Activated naive CD8-positive, alpha-beta T cell treated with anti-CD3 and anti-CD28 coated beads, Interleukin-2, amount 10 ng/mL, durations not matched to agents 7 days and 5 days (primary cell): ENCODE measurements at regions not wholly inside any gene's neighbourhood (a gene's known extent, or its start where the extent isn't known, plus 50 kb on each side); places are given as distances from the start of the nearest gene placed in this dataset.
A peak's percentile ranks its signal among the peaks of the same experiment; 100 is the strongest.
"Not testable (repeated sequence)": the region's sequence is repeated elsewhere in the genome, so short reads cannot be mapped to it uniquely, and the experiment has no call there.

ENCODE experiments used
- ATAC-seq: fragments of 150-1000 bp; cut with Tn5 transposase; one replicate; pipeline ENCODE4 v1.10.0; 2021; ENCODE audit warnings: low read depth, moderate library complexity
- POLR2A ChIA-PET: fragments of 350-600 bp; sonication (Branson Sonifier 250); formaldehyde crosslinking; loops from one replicate; lab custom pipeline; 2021; ENCODE audit warnings: antibody characterized with exemption; lab: Charles Lee
- DNase-seq: peaks from one replicate; pipeline ENCODE4 v3.0.0; 2021
- H3K27ac Mint-ChIP-seq: one replicate; pipeline ENCODE4 v1.8.0; 2022; ENCODE audit warnings: mild to moderate bottlenecking, mixed read lengths
- H3K27me3 Mint-ChIP-seq: one replicate; pipeline ENCODE4 v1.8.0; 2022; ENCODE audit warnings: mild to moderate bottlenecking, moderate library complexity, mixed read lengths
- H3K36me3 Mint-ChIP-seq: one replicate; pipeline ENCODE4 v1.8.0; 2021; ENCODE audit warnings: mild to moderate bottlenecking, mixed read lengths
- H3K4me1 Mint-ChIP-seq: one replicate; pipeline ENCODE4 v1.8.0; 2021; ENCODE audit warnings: mixed read lengths
- H3K4me3 Mint-ChIP-seq: one replicate; pipeline ENCODE4 v1.8.0; 2022; ENCODE audit warnings: mild to moderate bottlenecking, moderate library complexity, mixed read lengths
- H3K9me3 Mint-ChIP-seq: one replicate; pipeline ENCODE4 v1.8.0; 2021; ENCODE audit warnings: mixed read lengths

- H3K36me3 Mint-ChIP-seq, ATAC-seq, H3K27ac Mint-ChIP-seq, H3K4me1 Mint-ChIP-seq, H3K4me3 Mint-ChIP-seq, DNase-seq, H3K9me3 Mint-ChIP-seq, POLR2A ChIA-PET, H3K27me3 Mint-ChIP-seq: not testable (repeated sequence)
Observed at GRCh38 chr20:48493331-48493730, 334.5 kb downstream of the PREX1 start.

GRCh38 chr20:48492715-48493070, 335.1 kb downstream of the PREX1 start:
- DNase-seq (no peak), ATAC-seq (no peak)
- H3K9me3 Mint-ChIP-seq = no peaks in the 10 kb centered on the region
- POLR2A ChIA-PET = no interaction called here
- H3K4me1 Mint-ChIP-seq = no peaks in the 10 kb centered on the region
- no peaks in the 10 kb centered on the region for H3K27me3 Mint-ChIP-seq
- no peaks in the 10 kb centered on the region for H3K36me3 Mint-ChIP-seq
- H3K27ac Mint-ChIP-seq = no peak overlapping the region
- no peak overlapping the region for H3K4me3 Mint-ChIP-seq

- Mint-ChIP-seq H3K27me3 (no peaks in the 10 kb centered on the region), H3K9me3 (no peaks in the 10 kb centered on the region), H3K4me3 (no peak overlapping the region), H3K36me3 (no peaks in the 10 kb centered on the region), H3K27ac (peak overlapping the region; percentile 6), H3K4me1 (no peaks in the 10 kb centered on the region)
- ATAC-seq = no peak
- POLR2A ChIA-PET = no interaction called here
- DNase-seq = no peak
Observed at GRCh38 chr20:48492015-48492714, 335.6 kb downstream of the PREX1 start.

- Mint-ChIP-seq H3K27ac (peak overlapping the region; percentile 6), H3K4me1 (no peaks in the 10 kb centered on the region), H3K4me3 (no peak overlapping the region)
Observed at GRCh38 chr20:48490961-48491831, 336.6 kb downstream of the PREX1 start.

GRCh38 chr20:48490341-48490740, 337.5 kb downstream of the PREX1 start:
- ATAC-seq, H3K27me3 Mint-ChIP-seq, H3K4me3 Mint-ChIP-seq, H3K27ac Mint-ChIP-seq, H3K36me3 Mint-ChIP-seq, POLR2A ChIA-PET, H3K9me3 Mint-ChIP-seq, H3K4me1 Mint-ChIP-seq, DNase-seq: not testable (repeated sequence)

More at GRCh38 chr20:48490961-48491831, 336.6 kb downstream of the PREX1 start:
- Mint-ChIP-seq H3K36me3 (no peaks in the 10 kb centered on the region), H3K27me3 (peaks cover 4% of the 10 kb centered on the region), H3K9me3 (no peaks in the 10 kb centered on the region)
- POLR2A ChIA-PET = no interaction called here
- ATAC-seq (no peak), DNase-seq (no peak)

- ATAC-seq (no peak), DNase-seq (no peak)
- no peaks in the 10 kb centered on the region for H3K9me3 Mint-ChIP-seq
- H3K27me3 Mint-ChIP-seq = peaks cover 6% of the 10 kb centered on the region
- POLR2A ChIA-PET = no interaction called here
- no peaks in the 10 kb centered on the region for H3K36me3 Mint-ChIP-seq
- no peaks in the 10 kb centered on the region for H3K4me1 Mint-ChIP-seq
- H3K4me3 Mint-ChIP-seq = no peak overlapping the region
- no peak overlapping the region for H3K27ac Mint-ChIP-seq
Observed at GRCh38 chr20:48489656-48490055, 338.1 kb downstream of the PREX1 start.

- no peak overlapping the region for H3K27ac Mint-ChIP-seq
- H3K4me3 Mint-ChIP-seq = no peak overlapping the region
- ATAC-seq = no peak
- H3K36me3 Mint-ChIP-seq = no peaks in the 10 kb centered on the region
- H3K27me3 Mint-ChIP-seq = peaks cover 8% of the 10 kb centered on the region
- POLR2A ChIA-PET = no interaction called here
- no peaks in the 10 kb centered on the region for H3K4me1 Mint-ChIP-seq
- DNase-seq = no peak
- no peaks in the 10 kb centered on the region for H3K9me3 Mint-ChIP-seq
Observed at GRCh38 chr20:48489046-48489463, 338.7 kb downstream of the PREX1 start.

GRCh38 chr20:48488334-48489034, 339.3 kb downstream of the PREX1 start:
- H3K36me3 Mint-ChIP-seq, POLR2A ChIA-PET, H3K4me3 Mint-ChIP-seq, H3K27me3 Mint-ChIP-seq, H3K27ac Mint-ChIP-seq, H3K9me3 Mint-ChIP-seq, ATAC-seq, H3K4me1 Mint-ChIP-seq, DNase-seq: not testable (repeated sequence)

- Mint-ChIP-seq H3K4me3 (no peak overlapping the region), H3K27me3 (peaks cover 19% of the 10 kb centered on the region), H3K9me3 (no peaks in the 10 kb centered on the region), H3K27ac (no peak overlapping the region), H3K36me3 (no peaks in the 10 kb centered on the region), H3K4me1 (no peaks in the 10 kb centered on the region)
- DNase-seq = no peak
- POLR2A ChIA-PET = no interaction called here
- ATAC-seq = no peak
Observed at GRCh38 chr20:48486065-48486464, 341.7 kb downstream of the PREX1 start.

GRCh38 chr20:48485153-48485552, 342.6 kb downstream of the PREX1 start:
- DNase-seq, H3K27ac Mint-ChIP-seq, H3K36me3 Mint-ChIP-seq, ATAC-seq, POLR2A ChIA-PET, H3K4me1 Mint-ChIP-seq, H3K4me3 Mint-ChIP-seq, H3K9me3 Mint-ChIP-seq: not testable (repeated sequence)
- H3K27me3 Mint-ChIP-seq = peaks cover 26% of the 10 kb centered on the region

- H3K27ac Mint-ChIP-seq = no peak overlapping the region
- no peak overlapping the region for H3K4me3 Mint-ChIP-seq
- peaks cover 37% of the 10 kb centered on the region for H3K27me3 Mint-ChIP-seq
- no peaks in the 10 kb centered on the region for H3K36me3 Mint-ChIP-seq
- no peak for DNase-seq
- ATAC-seq = no peak
- POLR2A ChIA-PET = no interaction called here
- no peaks in the 10 kb centered on the region for H3K4me1 Mint-ChIP-seq
- no peaks in the 10 kb centered on the region for H3K9me3 Mint-ChIP-seq
Observed at GRCh38 chr20:48483334-48484066, 344.3 kb downstream of the PREX1 start.

GRCh38 chr20:48482790-48483189, 345.0 kb downstream of the PREX1 start:
- peaks cover 37% of the 10 kb centered on the region for H3K27me3 Mint-ChIP-seq
- H3K4me3 Mint-ChIP-seq = no peak overlapping the region
- POLR2A ChIA-PET = no interaction called here
- ATAC-seq = no peak
- H3K9me3 Mint-ChIP-seq = no peaks in the 10 kb centered on the region
- DNase-seq = no peak
- H3K27ac Mint-ChIP-seq = no peak overlapping the region
- H3K36me3 Mint-ChIP-seq = no peaks in the 10 kb centered on the region
- no peaks in the 10 kb centered on the region for H3K4me1 Mint-ChIP-seq

GRCh38 chr20:48480216-48480772, 347.5 kb downstream of the PREX1 start:
- no peak overlapping the region for H3K27ac Mint-ChIP-seq
- POLR2A ChIA-PET = no interaction called here
- no peak for ATAC-seq
- no peaks in the 10 kb centered on the region for H3K4me1 Mint-ChIP-seq
- H3K27me3 Mint-ChIP-seq = peaks cover 33% of the 10 kb centered on the region
- no peaks in the 10 kb centered on the region for H3K9me3 Mint-ChIP-seq
- DNase-seq = no peak
- no peak overlapping the region for H3K4me3 Mint-ChIP-seq
- H3K36me3 Mint-ChIP-seq = no peaks in the 10 kb centered on the region
